Peyer's patch (tissue), 4 donors: ENCODE measurements at regions not wholly inside any gene's neighbourhood (a gene's known extent, or its start where the extent isn't known, plus 50 kb on each side); places are given as distances from the start of the nearest gene placed in this dataset.

Experiments
- CTCF ChIP-seq, 6 experiments: fragments of 450-650 bp in 4 of 6; fragments of 200-600 bp in 2 of 6; sonication (generic) in 1 of 6; IDR thresholded peaks; one replicate each; pipeline ENCODE4 v1.5.1; 2017 to 2019; ENCODE audit warnings: antibody characterized with exemption in 6 of 6, mild to moderate bottlenecking in 3 of 6, moderate library complexity in 1 of 6
- POLR2A ChIP-seq, 2 donors: fragments of 450-650 bp; IDR thresholded peaks; one replicate each; pipeline ENCODE4 v1.5.1; 2017; ENCODE audit warnings: antibody characterized with exemption in 2 of 2, mild to moderate bottlenecking in 2 of 2, moderate library complexity in 2 of 2

GRCh38 chr5:174550026-174550425, 174.4 kb upstream of the MSX2 start:
- TF ChIP-seq CTCF (IDR thresholded peaks at IDR 0.05) (no peak), POLR2A (IDR thresholded peaks at IDR 0.05) (no peak)
